Lower leg skin (tissue), 4 donors: ENCODE measurements at regions not wholly inside any gene's neighbourhood (a gene's known extent, or its start where the extent isn't known, plus 50 kb on each side); places are given as distances from the start of the nearest gene placed in this dataset.

ENCODE experiments used
- DNase-seq, 2 donors: peaks; one replicate each; pipeline ENCODE4 v3.0.0-alpha.2; 2019; ENCODE audit warnings: low spot score in 2 of 2
- H3K4me3 ChIP-seq: fragments of 200-600 bp; sonication (generic); 2 replicates; pipeline ENCODE4 v1.5.1; 2017; ENCODE audit warnings: mild to moderate bottlenecking, low read depth; ENCODE audit not compliant: poor library complexity, severe bottlenecking
- POLR2A ChIP-seq, 2 donors: fragments of 450-650 bp; IDR thresholded peaks; one replicate each; pipeline ENCODE4 v1.6.1; 2016 to 2017; ENCODE audit warnings: antibody characterized with exemption in 2 of 2, mild to moderate bottlenecking in 1 of 2, moderate library complexity in 1 of 2
- WGBS, 2 donors: methylation state at CpG; one replicate each; pipeline ENCODE4 v1.1.5; 2018; 5-methylcytosine and 5-hydroxymethylcytosine counted together
- intact Hi-C: fragments of 100-400 bp; cut with DNase I; formaldehyde crosslinking; loops from one replicate; pipeline ENCODE4 v1.15.0; 2023; ENCODE audit warnings: low total_unique reads
- TF ChIP-seq, protein P1 (sequence below), 3 donors: fragments of 450-650 bp; IDR thresholded peaks; one replicate each; pipeline ENCODE4 v1.5.1; 2016; ENCODE audit warnings: antibody characterized with exemption in 3 of 3, mild to moderate bottlenecking in 3 of 3, moderate library complexity in 2 of 3

DNA sequence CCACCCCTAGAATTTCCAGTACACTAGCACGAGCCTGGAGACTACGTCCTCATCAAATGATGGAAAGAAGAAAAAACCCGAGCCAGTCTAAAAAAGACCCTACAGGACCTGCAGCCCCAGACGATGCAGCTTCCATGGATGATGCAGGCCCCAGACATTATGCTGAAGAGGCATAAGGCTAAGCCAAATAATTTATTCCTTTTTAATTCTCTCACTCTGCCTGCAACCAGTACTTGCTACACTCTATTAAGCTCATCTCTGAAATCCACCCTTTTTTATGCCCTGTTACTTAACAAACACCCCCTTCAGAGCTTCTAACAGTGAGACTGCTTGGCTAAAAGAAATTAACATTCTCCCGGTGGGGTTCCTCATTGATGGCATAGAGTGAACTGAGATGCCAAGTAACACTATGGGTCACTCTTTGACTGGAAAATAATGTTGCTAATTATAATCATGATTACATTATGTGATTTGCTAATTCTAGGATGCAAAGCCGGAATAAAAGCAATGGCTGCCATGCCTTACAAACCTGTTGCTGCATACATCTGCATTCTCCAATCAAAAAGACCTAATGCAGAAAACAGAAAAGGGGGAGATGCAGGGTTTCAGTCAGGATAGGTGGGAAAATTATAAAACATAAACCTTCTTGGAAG lies 1462.4 kb downstream of the UQCRFS1 start:
- H3K4me3 ChIP-seq: no peak overlapping the region
- WGBS, 2 donors: 84 to 87% methylated on average over 6 of the region's 6 CpGs
- intact Hi-C loops: no loop called here
- TF ChIP-seq, protein P1, sequence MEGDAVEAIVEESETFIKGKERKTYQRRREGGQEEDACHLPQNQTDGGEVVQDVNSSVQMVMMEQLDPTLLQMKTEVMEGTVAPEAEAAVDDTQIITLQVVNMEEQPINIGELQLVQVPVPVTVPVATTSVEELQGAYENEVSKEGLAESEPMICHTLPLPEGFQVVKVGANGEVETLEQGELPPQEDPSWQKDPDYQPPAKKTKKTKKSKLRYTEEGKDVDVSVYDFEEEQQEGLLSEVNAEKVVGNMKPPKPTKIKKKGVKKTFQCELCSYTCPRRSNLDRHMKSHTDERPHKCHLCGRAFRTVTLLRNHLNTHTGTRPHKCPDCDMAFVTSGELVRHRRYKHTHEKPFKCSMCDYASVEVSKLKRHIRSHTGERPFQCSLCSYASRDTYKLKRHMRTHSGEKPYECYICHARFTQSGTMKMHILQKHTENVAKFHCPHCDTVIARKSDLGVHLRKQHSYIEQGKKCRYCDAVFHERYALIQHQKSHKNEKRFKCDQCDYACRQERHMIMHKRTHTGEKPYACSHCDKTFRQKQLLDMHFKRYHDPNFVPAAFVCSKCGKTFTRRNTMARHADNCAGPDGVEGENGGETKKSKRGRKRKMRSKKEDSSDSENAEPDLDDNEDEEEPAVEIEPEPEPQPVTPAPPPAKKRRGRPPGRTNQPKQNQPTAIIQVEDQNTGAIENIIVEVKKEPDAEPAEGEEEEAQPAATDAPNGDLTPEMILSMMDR (IDR thresholded peaks at IDR 0.05): no peak
- no peak for TF ChIP-seq POLR2A (IDR thresholded peaks at IDR 0.05)
- peak in 1 of 2 donors; percentile 21 for DNase-seq

DNA sequence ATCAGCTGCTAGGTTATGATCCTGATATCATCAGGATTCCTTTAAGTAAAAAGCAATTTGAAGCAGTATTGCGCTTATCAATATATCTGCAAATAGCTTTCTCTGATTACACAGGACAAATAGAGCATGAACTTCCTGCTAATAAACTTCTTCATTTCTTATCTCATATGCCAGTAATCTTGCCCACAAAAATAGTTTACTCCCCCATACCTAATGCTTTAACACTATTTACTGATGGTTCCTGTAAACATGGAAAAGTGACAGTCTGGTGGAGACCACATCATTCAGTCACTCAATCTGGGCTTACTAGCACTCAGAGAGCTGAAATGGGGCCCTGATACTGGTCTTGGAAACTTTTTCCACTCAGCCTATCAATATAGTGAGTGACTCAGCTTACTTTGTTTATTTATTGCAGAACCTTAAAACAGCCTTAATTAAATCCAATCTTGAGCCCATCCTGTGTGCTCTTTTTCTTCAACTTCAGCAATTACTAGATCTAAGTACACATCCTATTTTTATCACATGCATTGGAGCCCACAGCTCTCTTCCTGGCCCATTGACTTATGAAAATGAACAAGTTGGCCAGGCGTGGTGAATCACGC lies 1464.3 kb downstream of the UQCRFS1 start:
- no peak for TF ChIP-seq POLR2A (IDR thresholded peaks at IDR 0.05)
- TF ChIP-seq, protein P1 (IDR thresholded peaks at IDR 0.05): no peak
- no peak overlapping the region for H3K4me3 ChIP-seq
- DNase-seq: peak in 1 of 2 donors; percentile 26
- 93 to 97% methylated on average over 3 of the region's 3 CpGs for WGBS, 2 donors
- intact Hi-C loops: no loop called here

DNA sequence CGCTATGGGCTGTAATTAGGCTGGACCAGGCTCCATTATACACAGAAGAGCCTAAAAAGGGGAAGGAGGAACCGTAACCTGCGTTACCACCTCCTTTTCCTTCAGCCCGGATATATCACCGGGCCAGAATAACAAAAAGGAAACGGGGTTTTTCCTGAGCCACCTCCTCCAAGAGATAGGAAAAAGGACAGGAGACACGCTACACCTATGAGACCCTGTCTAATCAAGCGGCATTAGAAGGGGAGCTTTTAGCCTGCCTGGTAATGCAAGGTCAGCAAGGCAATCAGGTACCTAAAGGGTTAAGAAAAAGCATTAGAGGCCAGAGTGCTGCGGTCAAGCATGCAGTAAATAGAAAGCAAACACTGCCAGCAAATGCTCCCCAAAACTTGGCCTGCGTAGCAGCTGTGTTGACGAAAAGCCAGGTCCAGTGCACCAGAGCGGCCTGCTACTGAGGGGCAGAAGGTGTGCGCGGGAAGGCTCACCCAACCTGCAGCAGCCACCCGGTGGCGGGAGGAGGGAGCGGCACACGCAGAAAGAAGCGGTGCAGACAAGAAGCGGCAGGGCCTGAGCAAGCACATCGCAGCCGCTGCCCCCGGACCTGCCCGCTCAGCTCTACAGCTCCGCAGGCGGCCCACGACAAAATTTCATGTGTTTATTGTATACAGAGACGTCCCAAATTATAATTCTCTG lies 1466.1 kb downstream of the UQCRFS1 start:
- intact Hi-C loops: no loop called here
- 27 to 32% methylated on average over 28 of the region's 28 CpGs for WGBS, 2 donors
- TF ChIP-seq, protein P1 (IDR thresholded peaks at IDR 0.05): no peak
- H3K4me3 ChIP-seq: no peak overlapping the region
- DNase-seq: peak; percentile 9 to 77

DNA sequence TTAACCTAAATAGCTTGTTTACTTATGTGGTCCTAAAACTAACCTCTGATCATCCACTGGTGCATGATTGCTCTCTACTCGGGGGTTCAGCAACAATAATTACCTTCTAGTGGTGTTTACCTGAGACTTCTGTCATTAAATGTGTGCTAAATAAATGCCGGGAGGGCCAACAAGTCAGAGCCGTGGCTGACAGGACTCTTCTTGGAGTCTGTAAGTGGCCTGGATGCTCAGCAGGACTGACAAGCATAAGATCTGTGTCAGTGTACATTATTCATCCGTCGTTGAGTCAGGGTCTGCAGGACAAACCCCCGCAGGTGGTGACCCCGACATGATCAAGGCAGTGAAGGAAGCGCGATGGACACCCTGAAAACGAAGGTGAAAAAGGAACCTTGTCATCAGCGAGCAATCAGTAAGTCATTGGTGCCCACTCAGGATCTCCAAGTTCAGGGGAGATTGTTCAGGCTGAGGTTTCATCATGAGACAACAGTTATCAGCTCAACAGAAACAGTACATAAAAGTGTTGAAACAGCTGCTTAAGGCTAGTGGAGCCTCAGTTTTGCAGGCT lies 1466.9 kb downstream of the UQCRFS1 start:
- no peak for TF ChIP-seq POLR2A (IDR thresholded peaks at IDR 0.05)
- TF ChIP-seq, protein P1 (IDR thresholded peaks at IDR 0.05): no peak
- H3K4me3 ChIP-seq: no peak overlapping the region
- WGBS, 2 donors: 91 to 93% methylated on average over 11 of the region's 11 CpGs
- intact Hi-C loops: no loop called here
- DNase-seq: peak; percentile 8 to 17

DNA sequence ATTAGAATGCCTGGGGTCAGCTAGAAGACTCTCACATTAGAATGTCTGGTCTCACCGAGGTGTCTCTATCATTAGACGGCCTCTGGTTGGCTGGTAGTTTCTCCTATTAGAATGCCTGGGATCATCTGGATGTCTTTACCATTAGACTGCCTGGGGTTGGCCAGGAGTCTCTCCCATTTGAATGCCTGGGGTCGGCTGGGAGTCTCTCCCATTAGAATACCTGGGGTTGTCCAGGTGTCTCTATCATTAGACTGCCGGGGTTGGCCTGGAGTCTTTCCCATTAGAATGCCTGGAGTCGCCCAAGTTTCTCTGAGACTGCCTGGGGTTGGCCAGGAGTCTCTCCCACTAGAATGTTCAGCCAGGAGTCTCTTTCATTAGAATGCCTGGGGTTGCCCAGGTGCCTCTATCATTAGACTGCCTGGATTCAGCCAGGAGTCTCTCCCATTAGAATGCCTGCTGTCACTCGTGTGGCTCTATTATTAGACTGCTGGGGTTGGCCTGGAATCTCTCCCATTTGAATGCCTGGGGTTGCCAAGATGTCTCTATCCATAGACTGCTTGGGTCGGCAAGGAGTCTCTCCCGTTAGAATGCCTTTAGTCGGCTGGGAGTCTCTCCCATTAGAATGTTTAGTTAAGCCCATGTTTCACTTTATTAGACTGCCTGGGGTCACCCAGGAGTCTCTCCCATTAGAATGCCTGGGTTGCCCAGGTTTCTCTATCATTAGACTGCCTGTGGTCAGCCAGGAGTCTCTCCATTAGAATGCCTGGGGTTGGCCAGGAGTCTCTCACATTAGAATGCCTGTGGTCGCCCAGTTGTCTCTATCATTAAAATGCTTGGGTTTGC lies 1467.8 kb downstream of the UQCRFS1 start:
- H3K4me3 ChIP-seq: no peak overlapping the region
- TF ChIP-seq, protein P1 (IDR thresholded peaks at IDR 0.05): no peak
- no peak for TF ChIP-seq POLR2A (IDR thresholded peaks at IDR 0.05)
- intact Hi-C loops: no loop called here
- WGBS, 2 donors: 81% methylated on average over 10 of the region's 10 CpGs
- DNase-seq: peak; percentile 6 to 39
